NCI-H2227 (cell line): ENCODE measurements at regions not wholly inside any gene's neighbourhood (a gene's known extent, or its start where the extent isn't known, plus 50 kb on each side); places are given as distances from the start of the nearest gene placed in this dataset.
"Not testable (repeated sequence)": the region's sequence is repeated elsewhere in the genome, so short reads cannot be mapped to it uniquely, and the experiment has no call there.

Experiments used
- DNase-seq: peaks from one replicate; lab custom pipeline; 2025; ENCODE audit not compliant: unreplicated experiment; lab: John Stamatoyannopoulos, UW

DNA sequence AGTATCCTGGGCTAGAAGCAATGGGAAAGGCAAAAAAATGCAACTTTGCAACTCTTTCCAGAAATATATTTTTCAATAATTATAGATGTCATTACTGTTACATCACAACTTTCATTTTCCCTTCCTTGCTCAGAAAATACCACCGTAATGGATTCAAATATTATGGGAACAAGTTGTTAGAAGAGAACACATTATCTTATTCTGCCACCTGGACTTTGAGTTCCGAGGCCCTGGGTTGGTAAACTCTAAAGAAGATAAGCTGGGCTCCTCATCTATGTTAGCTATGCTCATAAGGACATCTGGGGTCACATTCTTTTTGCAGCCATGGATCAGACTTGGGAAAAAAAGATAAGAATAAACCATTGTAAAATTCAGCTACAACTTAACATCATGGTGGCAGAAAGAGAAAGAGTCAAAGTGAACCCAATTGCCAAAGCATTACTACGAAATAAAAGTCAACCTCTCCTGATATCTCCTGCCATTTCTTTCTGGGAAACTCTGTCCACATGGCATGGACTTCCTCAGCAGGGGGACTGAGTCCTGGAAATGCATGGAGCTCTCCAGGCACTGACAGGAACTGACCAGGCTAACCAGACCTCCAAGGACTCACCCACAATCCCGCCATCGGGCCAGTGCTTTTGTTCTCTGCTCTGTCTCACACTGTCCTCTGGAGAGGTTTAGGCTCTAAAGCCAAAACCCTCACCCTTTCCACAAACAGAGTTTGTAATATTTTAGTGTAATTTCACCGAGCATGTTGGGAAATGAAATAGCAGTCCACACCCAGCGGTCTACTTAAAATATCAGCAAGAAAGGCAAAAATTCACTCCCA, 499.1 kb upstream of the RUNX1 start:
- no peak for DNase-seq

DNA sequence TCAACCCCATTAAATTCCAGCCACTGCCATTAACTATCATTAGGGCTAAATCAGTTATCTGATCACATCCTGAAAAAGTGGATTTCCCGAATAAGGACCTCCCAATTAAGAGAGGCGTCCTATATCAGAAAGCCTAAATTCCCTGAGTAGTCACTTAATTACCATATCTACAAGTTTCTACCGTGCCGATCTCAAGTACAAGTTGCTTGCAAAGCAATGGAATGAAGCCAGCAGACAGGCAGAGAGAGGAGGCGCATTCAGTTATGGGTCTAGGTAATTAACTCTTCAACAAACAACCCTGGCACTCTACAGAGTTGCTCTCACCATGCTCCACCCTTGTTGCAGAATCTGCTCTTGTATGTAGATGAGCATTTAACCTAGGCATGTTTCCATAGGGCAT, 494.6 kb upstream of the RUNX1 start:
- no peak for DNase-seq

DNA sequence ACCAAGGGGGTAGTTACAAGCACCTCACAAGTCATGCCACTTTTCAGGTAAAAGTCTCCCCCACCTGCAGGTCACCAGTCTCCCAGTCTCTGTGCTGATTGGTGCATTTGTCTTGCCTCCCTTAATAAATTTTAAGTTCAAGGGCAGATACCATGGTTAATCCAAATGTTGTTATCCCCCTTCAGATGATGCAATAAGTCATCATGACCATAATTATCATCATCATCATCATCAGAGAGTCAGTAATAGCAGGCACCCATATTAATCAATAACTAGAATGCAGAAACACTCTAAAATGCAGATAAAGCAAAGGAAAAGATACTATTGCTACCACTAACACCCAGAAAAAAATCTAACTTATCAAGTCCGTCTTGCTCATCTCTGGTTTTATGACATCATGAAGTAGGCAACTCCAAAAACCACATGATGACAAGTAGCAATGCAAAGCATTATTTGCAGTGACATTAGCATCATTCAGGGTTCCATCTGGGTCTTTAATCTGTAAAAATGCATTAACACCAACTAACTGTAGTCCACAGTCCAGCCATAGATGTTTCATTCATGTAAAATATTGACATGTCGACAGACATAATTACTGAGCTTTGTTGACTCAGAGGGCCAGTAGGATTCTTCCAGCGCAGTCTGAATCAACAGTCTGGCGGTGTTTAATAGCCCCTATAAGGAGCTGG, 492.0 kb upstream of the RUNX1 start:
- no peak for DNase-seq

DNA sequence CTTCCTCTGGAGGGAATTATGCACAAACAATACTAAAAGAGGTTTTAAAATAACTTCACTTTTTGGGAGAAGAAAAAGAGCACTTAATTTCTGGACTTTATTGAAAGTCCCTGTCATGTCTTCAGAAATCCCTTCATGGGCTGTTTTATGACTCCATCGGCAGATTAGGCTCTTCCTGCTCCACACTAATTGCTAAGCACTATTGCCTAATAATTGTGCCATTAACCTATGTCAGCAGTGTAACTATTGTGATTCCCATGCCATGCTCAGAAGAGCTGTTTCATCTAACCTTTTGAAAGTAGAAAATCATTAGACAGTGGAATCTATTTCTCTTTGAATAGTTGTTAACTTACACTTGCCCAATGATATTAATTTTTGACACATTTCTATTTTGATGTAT, 489.3 kb upstream of the RUNX1 start:
- no peak for DNase-seq

DNA sequence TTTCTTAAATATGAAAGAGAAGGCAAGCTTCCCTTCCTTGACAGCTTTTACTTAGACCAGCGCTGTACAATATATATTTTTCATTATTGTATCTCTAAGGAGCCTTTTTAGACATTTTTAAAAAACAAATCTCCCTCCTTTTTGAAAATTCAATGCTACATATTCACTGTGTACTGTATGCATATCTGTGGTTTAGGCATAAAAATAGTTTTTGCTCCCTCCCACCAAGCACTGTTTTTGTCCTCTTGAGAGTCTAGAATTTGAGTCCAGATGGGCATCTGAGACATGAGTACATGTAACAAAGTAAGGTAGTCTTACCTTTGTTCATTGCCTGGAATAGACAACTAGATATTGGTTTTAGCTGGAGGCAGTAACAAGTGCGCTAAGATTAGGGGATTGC, 488.5 kb upstream of the RUNX1 start:
- DNase-seq = no peak

DNA sequence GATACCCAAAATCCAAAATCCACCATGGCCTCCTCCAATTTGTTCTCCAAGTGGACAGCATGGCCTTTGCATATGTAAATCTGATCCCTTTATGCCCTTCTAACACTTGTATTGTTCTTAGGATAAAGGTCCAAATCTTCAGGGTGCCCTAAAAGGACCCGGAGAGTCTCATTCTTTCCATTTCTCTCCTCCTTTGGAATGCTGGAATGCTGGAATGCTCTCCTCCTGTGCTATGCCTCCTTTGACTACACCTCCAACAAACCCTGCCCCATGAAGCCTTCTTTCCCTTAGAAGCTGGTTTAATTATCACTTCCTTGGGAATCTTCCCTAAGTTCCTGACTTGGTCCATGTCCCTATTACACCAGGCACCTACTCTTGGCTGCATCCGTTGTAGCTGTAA, 484.8 kb upstream of the RUNX1 start:
- no peak for DNase-seq

DNA sequence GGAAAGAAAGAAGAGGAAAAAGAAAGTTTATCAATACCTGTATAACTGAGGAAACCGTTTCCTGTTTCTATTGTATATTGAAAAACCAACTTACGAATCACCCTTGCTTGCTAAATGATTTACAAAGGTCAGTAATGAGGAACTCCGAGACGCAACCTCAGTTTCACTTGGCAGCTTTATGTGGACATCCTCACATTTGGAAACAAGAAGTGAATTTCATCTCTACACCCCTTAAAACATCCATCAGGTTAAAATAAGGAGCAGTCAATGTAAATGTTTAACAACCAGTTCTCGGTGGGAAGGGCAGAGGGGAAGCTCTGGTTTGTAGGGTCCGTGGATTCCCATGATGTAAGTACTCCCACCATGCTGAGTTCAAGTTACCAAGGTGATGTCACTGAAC, 481.7 kb upstream of the RUNX1 start:
- no peak for DNase-seq

DNA sequence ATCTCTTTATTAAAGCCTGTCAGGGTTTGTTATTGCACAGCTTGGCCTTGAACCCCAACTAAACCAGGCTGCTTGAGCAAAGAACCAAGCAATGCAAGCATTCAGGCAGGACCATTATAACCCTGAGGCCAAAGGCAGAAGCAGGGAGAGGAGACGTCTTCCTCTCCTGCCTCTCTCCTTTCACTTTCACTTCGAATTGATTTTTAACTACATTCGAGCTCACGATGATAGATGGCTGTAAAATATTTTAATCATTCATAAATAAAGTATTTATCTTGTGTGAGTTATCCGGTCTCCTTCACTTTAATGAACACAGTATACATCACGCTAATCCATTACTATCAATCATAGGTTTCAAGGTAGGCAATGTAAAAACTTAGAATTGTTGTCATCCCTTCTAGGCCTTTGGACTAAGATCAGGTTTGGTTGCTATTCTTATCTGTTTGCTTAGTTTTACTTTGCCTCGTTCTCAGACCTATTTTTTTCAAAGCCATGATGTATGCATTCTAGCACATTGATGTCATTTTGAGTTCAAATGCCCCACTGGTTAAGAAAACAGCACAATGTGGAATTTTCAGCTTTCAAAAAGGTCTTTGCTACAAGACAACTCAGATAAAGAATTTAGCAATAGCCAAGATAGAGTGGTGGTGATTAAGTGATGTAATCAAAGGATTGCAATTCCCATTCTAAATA, 480.2 kb upstream of the RUNX1 start:
- DNase-seq = no peak

DNA sequence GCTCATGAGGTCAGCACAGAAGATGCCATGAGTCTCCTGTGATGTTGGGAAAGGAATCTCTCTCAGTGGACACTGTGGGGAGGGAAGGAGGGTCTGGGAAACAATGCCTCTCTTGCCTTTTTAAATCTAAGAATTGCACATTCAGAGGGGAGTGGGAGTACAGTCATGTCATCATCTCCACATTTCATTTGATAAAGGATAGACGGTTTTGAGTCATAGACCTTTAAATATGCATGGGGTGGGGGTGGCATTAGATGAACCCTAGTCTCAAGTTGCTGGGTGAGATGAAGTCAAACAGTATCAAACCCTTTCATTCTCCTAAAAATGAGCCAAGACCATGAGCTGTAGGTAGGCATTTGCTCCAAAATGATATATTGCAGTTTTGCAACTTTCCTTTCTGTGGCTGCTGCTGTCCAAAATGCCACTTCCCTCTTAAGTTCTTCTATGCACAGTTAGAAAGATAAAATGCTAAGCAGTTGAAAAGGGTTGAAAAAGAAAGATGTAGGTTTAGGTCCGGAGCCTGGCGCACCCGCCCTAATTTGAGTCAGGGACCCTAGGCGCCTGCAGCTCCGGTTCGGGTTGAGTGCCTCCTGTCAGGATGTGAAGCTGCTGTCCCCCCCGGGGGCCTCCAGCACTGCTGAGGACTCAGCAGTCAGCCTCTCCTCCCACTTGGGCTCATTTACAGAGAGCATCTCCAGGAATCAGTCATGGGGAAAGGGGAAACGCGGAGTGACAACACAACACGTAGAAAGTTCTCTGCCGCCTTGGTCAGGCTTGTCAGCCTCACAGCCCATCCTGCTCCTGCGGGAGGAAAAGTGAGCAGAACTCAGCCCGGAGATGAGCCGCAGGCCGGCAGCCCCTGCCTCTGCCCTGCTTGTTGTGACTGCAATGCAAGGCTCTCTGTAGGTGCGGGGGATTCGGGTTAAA, 479.3 kb upstream of the RUNX1 start:
- DNase-seq = no peak

DNA sequence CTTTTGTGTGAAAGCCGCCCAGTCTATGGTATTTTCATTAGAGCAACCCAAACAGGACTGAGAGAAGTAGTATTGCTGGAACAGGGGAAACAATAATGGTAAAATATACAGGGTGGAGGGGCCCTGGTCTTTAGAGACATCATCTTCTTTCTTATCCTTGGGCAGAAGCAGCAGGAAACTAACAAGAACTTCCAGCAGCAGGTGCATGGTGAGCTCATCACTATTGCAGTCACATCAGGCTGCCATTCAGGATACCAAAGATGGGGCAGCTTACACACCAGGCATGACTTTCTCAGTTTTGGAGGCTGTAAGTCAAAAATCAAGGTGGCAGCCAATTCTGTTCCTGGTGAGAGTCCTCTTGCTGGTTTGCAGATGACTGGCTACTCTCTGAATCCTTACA, 478.3 kb upstream of the RUNX1 start:
- no peak for DNase-seq

DNA sequence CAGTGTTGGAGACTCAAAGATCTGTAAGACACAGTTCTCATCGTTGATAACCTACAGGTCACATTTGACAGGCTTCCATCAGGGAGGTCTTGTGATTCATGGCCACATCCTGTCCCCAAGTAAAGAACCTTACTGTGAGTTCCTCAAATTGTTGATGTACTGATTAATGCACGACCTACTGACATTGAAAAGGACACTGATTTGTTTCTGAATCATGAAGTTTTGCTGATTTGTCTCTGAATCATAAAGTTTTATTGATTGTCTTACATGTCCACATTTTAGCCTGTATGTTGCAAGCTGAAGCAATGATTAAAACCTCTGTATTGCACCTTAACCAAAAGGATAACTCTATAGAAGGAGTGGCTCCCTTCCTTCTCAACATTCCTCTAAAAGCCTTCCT, 476.3 kb upstream of the RUNX1 start:
- no peak for DNase-seq

DNA sequence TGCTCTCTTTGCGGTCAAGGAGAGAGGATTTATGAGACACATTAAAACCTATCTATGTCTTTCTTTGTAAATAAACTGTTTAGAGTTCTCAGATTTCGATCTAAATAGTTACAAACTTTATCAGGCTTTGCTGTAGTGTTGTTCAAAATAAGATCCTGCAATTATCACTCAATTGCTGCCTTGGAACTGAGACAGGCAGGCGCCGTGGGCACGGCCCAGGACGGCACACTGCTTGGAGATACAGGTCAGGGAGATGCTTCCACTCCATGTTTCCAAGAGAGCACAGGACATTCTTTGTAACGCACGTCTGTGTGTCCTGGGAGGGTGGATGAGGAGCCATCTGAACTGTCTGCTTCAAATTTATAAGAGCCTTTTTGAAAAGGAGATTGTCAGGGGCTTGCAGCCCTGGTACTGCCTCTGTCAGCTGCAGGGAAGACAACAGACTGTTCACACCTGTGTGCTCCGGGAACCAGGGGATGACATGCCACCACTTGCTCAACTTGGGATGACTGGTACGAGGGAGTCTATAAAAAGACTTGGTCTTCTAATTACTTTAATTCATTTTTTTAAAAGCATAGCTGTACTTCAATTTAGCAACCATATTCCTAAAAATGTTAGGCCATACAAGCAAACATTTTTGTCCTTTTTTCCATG, 472.9 kb upstream of the RUNX1 start:
- DNase-seq = no peak

DNA sequence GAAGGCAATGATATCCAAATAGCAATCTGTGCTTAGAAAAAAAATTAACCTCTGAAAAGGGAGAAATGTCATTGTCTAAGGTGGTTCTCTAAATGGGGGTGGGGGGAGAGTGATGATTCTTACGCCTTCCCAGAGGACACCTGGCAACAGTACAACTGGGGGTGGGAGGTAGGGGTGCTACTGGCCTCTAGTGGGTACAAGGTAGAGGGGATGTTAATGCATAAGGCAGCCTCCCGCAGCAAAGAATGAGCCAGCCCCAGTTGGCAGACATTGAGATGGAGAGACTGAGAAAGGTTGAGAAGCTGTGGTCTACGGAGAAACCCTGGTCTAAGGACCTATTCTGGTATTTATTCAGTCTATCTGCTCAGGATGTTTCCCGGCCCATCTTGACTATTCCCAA, 472.2 kb upstream of the RUNX1 start:
- no peak for DNase-seq

DNA sequence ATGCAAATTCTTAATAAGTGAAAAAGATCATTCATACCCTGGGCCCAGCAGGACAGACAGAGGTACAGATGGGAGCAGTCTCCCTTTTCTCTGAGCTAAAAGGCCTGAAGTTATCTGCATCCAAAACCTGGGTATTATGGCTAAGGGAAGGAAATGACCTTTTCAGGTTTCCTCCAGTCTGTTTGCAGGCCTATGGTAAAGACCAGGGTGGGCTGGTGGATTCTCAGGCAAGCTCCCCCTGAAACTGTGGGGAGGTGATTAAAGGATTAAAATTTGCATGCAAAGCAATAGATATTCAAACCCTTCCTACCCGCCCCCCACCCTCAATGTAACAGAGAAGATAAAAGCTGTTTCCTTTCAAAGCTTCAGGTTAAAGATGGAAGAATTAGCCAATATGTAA, 471.8 kb upstream of the RUNX1 start:
- no peak for DNase-seq

DNA sequence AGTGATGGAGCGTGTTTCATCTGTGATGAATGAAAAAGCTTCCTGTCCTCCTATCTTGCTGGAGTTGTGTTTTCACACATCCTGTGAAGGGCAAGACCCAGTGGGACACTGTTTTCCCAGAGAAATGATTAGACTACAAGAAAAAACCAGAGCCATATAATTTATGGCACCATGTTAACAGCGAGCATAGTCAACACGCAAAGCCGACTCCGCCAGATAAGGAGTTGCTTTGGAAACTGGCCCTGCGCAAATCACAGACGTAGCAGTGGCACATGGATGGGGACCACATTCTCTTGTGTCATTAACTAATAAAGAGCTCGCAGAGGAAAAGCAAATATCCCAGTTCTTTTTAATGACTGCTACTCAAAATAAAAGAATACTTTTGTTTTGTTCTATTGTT, 471.2 kb upstream of the RUNX1 start:
- DNase-seq = no peak

DNA sequence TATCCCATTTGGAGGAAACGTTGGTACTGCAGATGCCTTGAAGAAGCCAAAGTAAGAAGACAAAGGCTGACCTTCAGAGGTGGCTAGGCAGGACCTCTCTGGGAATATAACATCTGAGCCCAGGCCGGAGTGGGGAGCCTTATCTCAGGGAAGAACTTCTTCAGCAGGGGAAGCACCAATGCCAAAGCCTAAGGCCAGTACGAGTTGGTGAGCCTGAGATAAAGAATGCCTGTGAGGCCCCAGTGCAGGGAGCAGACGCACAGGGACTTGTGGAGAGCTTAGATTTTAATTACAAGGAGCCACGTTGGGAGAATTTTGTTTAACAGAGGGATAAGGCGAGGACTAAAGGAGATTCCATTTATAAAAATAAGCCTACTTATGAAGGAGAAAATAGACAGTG, 468.8 kb upstream of the RUNX1 start:
- DNase-seq = no peak

DNA sequence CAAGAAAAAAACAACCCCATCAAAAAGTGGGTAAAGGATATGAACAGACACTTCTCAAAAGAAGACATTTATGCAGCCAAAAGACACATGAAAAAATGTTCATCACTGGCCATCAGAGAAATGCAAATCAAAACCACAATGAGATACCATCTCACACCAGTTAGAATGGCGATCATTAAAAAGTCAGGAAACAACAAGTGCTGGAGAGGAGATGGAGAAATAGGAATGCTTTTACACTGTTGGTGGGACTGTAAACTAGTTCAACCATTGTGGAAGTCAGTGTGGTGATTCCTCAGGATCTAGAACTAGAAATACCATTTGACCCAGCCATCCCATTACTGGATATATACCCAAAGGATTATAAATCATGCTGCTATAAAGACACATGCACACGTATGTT, 467.2 kb upstream of the RUNX1 start:
- DNase-seq = not testable (repeated sequence)

DNA sequence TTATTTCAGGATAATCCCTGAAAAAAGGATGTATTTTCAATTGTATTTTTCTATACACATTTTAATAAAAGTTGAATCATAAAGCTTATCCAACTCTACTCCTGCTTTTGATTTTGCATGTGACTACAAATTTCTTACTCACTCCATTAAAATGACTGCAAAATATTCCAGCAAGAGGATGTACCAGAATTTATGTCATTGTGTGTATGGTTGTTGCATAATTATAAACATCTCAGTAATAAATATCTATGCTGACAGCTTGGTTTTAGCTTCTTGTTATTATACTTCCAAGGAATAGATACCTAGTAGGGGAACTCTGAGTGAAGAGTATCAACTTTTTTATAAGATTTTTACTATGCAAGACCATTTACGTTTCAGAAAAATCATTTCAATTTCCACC, 463.2 kb upstream of the RUNX1 start:
- DNase-seq = no peak

DNA sequence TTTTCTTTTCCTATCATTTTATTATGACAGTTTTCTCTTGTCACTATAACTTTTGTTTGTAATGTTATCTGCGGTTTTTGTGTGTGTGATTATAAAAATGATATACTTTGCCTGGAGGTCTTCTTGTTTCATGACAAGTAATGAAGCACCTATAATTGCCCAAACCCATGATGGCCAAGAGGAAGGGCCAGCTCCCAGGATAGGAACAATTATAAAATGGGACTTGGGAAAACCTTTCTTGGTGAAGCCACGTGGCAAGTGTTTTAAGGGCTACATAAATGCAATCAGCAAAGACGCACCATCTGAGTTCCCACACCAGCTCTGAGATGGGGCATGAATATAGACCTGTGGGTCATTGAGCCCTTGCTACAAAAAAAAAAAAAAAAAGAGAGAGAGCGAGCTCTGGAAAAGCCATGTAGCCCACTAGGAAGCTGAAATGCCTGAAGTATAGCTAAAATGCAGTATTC, 462.6 kb upstream of the RUNX1 start:
- DNase-seq = no peak

DNA sequence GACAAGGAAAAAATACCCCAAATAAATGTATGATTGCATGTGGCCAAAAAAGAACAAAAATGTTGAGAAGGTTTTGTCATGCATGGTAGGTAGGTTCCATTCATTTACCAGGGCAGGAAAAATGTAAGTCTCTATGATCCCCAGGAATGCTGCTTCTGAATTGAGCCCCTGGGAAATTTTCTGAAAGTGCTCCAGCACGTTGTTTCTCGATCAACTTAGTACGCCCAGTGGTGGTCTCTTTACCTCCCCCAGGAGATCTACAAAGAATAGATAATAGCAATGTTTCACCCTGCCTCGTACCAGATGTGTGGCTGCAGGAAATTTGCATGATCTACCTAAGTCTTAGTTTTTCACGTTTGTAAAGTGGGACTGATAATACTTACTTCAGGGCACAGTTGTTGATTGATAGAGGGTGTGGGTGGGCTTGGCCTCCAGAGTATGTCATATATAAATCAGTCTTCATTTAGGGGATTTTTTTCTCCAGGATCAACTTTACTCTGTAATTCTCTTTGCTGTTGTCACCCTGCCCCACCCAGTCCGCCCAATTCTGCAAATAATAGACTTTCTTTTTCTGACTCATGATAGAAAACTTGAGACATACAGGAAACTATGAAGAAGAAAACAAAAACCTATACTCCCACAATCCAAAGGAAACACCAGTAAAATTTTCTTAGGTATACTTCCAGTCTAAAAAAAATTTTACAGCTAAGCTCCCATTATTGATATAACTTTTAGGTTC, 462.0 kb upstream of the RUNX1 start:
- DNase-seq = no peak
